LoVo (cell line): ENCODE measurements at regions not wholly inside any gene's neighbourhood (a gene's known extent, or its start where the extent isn't known, plus 50 kb on each side); places are given as distances from the start of the nearest gene placed in this dataset.
"Not testable (repeated sequence)": the region's sequence is repeated elsewhere in the genome, so short reads cannot be mapped to it uniquely, and the experiment has no call there.

Experiments used
- DNase-seq: peaks from one replicate; pipeline ENCODE4 v3.0.0-alpha.2; 2016; ENCODE audit warnings: low spot score

DNA sequence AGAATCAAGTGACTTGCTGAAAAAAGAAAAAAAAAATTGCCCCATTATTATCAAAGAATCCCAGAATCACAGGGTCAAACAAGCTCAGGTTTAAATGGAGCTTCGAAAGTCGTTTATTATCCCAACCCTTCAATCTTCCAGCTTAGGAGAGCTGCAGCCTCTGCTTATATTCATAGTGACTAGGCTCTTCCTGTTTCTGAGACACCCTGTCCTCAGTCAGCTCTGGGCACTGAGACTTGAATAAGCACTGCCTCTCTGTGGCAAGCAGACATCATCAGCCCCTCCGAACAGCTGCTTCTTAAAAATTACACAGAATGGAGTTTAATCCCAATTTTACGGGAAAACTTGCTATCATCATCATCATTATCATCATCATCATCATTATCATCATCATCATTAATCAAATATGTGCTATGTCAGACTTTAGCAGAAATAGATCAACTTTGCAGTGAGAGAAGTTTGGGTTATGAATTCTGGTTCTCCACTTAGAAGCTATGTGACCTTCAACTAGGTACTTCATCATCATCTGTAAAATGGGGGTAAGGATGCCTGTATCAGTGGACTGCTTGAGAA, 614.0 kb upstream of the SYNCRIP start:
- DNase-seq: no peak

GRCh38 chr6:86255973-86256372, 613.3 kb upstream of the SYNCRIP start:
- no peak for DNase-seq

- no peak for DNase-seq
Observed at GRCh38 chr6:86251106-86251505, 608.4 kb upstream of the SYNCRIP start.

GRCh38 chr6:86217906-86218305, 575.2 kb upstream of the SYNCRIP start:
- DNase-seq: no peak

DNA sequence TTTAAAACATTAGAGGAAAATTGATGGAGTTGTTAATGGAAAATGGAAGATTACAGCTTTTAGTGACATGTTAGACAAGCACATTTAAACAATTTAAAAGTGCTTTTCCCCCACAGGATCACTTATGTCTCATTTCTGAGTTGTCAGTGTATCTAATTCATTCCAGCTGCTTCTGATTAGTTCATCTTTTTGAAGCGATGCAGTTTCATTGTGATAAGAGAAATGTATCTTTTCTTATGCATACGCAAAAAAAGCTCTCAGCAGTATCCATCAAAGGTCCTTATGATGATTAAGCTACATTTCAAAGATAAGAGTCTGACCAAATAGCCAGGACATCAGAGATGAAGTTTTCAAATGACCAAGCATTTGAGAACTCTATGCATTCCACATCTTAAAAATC, 572.6 kb upstream of the SYNCRIP start:
- no peak for DNase-seq

DNA sequence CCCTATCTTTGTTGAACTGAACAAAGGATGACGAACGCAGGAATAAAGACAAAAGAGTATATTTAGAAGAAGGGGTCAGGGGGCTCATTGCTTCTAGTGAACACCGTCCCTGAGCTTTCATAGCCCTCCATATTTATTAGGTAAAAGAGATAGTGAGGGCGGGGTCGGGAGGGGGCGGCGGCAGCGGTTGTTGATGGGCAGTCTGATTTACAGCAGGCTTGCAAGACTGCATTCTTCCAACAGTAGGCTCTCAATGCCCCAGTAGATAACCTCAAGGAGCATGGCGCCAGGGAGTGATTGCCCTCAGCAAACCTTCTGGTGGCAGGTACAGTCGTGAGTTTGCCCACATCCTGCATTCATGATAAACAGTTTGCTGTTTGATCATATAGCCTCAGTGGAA, 563.3 kb upstream of the SYNCRIP start:
- DNase-seq: no peak

DNA sequence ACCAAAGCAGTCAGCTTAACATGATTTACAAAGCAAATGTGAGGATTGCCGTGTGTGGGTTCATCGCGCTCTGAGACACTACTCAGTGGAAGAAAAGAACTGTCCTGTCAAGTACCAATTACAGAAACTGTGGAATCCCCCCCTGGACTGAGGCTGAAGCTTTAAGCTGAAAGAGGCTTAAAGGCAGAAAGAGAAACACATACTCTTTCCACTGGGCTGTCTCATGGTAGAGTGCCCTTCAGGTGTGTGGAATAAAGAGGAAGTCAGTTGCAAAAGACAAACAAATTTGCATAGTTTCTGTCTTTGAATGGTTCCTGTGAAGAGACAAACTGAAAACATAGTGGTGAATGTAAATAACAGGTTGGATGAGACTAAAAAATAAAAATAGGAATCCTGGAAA, 560.4 kb upstream of the SYNCRIP start:
- no peak for DNase-seq

GRCh38 chr6:86193821-86194220, 551.1 kb upstream of the SYNCRIP start:
- no peak for DNase-seq

DNA sequence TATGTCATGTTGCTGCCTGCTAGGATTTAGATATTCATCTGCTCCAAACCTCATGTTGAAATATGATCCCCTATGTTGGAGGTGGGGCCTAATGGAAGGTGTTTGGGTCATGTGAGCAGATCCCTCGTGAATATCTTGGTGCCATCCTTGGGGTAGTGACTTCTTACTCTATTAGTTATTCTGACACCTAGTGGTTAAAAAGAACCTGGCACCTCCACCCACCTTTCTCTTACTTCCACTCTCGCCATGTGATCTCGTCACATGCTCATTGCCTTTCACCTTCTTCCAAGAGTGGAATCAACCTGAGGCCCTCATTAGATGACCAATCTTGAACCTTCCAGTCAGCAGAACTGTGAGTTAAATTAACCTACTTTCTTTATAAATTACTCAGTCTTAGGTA, 549.4 kb upstream of the SYNCRIP start:
- peak; percentile 48 for DNase-seq

GRCh38 chr6:86175149-86175548, 532.5 kb upstream of the SYNCRIP start:
- DNase-seq: peak; percentile 38

- no peak for DNase-seq
Observed at GRCh38 chr6:86154852-86155251, 512.2 kb upstream of the SYNCRIP start.

DNA sequence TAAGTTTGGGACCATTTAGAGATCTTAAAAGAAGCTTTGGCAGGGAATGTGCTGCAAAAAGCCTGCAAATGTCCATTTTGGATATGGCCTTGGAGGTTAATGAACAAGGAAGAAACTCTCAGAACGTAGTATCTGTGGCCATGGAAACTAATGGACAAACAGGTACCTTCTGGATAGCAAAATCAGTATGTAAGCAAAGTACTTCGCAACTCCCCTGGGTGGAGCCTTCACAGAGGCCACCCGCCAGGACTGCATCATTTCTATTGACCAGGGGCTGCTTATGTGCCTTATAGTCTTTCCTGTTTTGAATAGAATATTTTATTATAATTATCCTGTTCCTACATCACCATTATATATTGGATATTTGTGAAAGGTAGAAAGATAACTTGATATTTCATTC, 510.8 kb upstream of the SYNCRIP start:
- DNase-seq: no peak

DNA sequence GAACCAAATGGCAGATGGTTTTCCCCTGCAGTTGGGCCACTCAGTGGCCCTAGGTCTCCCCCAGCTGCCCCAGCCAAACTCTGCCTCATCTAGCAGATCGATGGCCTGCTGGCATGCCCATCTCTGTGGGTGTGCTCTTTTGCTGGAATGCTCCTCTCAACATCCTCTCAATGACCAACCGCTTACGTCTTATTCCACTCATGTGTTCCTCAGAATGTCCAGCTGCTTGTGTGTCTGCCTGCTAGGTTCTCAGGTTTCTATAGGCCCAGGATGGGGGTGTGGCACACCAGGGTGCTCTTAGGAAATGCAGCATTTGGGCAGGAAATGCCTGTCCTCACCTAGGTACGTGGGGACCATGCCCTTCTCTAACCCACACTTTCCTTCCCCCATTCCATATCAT, 509.9 kb upstream of the SYNCRIP start:
- DNase-seq: no peak

DNA sequence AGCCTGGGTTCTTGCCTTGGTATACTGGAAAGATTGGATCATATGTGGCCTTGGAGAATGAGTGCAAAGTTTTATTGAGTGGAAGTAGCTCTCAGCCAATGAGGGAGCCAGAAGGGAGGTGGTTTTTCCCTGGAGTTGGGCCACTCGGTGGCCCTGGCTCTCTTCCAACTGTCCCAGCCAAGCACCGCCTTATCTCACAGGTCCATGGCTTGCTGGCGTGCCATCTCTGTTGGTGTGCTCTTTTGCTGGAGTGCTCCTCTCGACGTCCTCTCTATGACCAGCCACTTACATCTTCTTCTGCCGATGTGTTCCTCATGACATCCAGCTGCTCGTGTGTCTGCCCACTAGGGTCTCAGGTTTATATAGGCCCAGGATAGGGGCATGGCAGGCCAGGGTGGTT, 505.9 kb upstream of the SYNCRIP start:
- no peak for DNase-seq

GRCh38 chr6:86147859-86148258, 505.2 kb upstream of the SYNCRIP start:
- no peak for DNase-seq

GRCh38 chr6:86147311-86147710, 504.6 kb upstream of the SYNCRIP start:
- DNase-seq: no peak

- DNase-seq: not testable (repeated sequence)
Observed at GRCh38 chr6:86146751-86147150, 504.1 kb upstream of the SYNCRIP start.

DNA sequence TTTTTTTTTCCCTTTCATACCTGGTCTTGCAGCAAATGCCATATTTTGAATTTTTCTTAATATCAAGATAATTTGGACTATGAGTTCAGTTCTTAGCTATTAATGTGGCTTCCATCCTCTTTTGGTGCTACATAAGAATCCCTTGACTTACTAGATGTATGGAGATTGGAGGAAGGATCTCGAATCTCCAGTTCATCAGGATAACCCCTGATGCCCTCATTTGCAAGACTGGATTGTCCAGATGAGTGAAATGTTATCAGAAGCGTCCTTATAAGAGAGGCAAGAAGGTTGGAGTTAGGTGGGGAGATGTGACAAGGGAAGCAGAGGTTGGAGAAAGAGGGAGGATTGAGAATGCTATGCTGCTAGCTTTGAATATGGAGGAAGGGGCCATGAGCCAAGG, 499.6 kb upstream of the SYNCRIP start:
- DNase-seq: no peak

DNA sequence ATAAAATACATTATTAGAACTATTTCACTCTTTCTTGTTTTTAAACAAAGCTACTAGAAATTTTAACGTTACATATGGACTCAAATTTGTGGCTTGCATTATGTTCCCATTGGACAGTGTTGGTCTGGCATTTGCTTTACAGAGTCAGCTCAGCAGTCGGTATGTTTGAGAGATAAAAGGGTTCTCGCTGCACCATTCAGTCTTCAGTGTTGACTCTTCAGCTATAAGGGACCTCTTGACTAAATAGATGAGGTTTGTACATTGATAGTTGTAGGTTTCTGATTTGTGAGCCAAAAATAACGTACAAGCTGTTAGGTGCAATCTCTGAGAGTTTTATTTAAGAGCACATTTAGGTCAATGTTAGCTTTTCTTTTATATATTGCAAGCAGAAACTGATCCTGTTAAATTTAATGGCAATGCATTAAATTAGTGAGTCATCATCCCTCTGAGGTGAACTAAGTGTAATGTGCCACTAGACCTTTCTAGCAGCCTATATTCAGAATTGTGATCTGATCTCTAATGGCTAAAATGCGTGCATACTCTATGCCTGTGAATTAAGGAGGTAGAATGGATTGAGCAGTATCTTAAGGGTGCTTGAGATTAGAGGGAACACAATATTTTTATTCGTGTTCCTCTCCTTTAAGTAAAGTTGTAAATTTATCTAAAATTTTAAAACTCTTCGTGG, 485.6 kb upstream of the SYNCRIP start:
- no peak for DNase-seq

- no peak for DNase-seq
Observed at GRCh38 chr6:86122086-86122485, 479.4 kb upstream of the SYNCRIP start.

- no peak for DNase-seq
Observed at GRCh38 chr6:86118271-86118670, 475.6 kb upstream of the SYNCRIP start.

DNA sequence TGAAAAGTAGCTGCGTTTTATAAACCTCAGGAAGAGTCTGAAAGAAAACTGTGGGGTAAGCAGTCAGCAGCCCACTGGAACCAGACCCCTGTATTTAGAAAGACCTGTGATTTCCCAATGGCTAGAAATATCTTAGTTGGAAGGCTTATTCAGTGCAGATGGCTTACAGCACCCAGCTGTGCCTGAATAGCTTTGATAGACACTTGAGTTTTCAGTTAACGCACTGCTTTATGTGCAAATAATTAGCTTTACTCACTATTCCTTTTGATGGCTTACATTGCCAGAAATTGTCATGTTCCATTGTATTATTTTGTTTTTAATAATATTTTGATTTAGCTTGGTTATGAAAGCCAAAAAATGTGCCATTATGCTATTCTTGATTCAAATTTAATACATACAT, 465.3 kb upstream of the SYNCRIP start:
- DNase-seq: no peak

DNA sequence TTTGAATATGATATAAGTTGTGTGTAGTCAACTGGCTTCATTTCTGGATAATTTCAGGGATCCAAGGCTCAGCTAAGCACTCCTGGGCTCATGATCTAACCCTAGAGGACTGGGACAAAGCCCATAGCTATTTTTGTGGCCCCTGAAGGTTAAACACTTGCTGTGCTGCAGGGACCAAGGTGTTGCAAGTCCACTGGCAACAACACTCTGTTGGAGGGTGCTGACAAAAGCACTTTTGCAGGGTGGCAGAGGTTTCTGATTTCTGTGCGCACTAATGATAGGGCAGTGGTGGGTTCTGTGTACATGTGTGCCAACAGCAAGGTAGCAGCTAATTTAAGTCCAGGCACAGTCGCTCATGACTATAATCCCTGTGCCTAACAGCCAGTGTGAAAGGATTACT, 445.3 kb upstream of the SYNCRIP start:
- DNase-seq: no peak

DNA sequence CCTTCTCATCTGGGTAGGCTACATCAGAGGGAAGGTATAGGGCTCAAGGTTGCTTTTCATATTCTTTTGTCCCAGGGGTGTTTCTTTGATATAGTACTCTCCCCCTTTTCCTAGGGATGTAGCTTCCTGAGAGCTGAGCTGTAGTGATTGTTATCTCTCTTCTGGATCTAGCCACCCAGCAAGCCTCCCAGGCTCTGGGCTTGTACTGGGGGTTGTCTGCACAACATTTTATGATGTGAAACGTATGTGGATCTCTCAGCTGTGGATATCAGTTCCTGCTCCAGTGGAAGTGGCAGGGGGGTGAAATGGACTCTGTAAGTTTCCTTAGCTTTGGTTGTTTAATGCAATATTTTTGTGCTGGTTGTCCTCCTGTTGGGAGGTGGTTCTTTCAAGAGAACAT, 437.3 kb upstream of the SYNCRIP start:
- DNase-seq: no peak
